GM21515 (cell line): ENCODE measurements at regions not wholly inside any gene's neighbourhood (a gene's known extent, or its start where the extent isn't known, plus 50 kb on each side); places are given as distances from the start of the nearest gene placed in this dataset.

Experiments
- ATAC-seq: cut with Tn5 transposase; IDR thresholded peaks from one replicate; pipeline ENCODE4 v1.9.1; 2021; ENCODE audit not compliant: unreplicated experiment

GRCh38 chr12:76220980-76221379 is 127.2 kb downstream of the BBS10 start:
- no peak for ATAC-seq

GRCh38 chr12:76219806-76220205 is 128.4 kb downstream of the BBS10 start:
- no peak for ATAC-seq

DNA sequence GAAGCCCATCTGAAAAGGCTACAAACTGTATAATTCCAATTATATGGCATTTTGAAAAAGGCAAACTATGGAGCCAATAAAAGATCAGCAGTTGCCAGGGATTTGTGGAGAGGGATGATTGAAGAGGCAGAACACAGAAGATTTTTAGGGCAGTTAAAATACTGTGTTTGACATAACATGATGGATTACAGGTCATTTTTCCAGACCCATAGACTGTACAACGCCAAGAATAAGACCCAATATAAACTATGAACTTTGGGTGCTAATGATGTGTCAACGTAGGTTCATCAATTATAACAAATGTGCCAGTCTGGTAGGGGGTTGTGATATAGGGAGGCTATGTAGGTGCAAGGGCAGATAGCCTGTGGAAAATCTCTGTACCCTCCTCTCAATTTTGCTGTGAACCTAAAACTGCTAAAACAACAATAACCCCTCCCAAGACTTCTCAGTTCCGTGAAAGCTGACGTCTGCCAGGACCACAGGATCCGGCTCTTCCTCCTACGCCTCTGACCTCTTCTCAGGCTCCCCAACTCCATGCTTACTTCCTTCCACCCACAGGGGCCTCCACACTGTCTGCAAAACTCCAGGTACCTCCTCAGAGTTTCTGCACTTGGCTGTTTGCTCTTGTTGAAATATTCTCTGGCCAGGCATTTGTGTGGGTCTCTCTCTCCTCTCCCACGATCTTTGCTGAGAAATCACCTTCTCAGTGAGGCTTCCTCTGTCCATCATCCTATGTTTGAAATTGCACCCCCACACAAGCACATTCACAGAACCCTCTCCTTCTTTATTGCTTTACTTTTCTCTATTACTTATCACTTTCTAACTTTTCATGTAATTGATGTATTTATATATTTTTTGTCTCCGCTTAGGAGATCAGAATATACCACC is 131.4 kb downstream of the BBS10 start:
- no peak for ATAC-seq

- no peak for ATAC-seq
These were observed 123.6 kb upstream of the NAP1L1 start for GRCh38 chr12:76208129-76208528.

GRCh38 chr12:76206677-76207072 is 122.2 kb upstream of the NAP1L1 start:
- no peak for ATAC-seq

DNA sequence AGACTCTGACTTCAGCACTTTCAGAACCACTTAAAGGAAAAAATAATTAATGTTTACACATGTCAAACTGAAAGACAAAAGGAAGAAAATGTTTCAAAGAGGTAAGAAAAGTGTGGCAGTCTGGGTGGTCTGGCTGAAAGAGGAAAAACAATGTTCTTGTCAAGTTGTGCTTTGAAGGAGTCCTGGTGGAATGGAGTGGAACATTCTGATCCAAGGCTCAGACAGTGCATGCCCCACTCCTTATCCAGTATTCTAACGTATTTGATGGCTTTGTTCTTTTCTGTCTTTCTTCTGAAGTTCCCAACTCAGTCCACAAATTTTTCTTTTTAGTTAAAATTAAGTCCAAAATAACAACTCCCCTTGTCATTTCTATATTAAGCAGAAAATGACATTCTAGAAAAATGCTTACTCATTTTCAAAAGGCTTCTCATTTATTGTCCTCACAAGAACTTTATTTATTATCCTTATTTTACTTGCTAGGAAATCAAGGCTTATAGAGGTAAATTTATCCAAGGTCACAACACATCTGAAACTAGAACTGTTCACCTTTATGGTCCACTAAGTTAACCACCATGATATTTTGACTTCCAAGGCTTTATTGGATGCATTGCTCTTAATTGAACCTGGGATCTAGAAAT is 121.7 kb upstream of the NAP1L1 start:
- no peak for ATAC-seq

GRCh38 chr12:76202621-76203020 is 118.1 kb upstream of the NAP1L1 start:
- no peak for ATAC-seq

GRCh38 chr12:76201758-76202157 is 117.3 kb upstream of the NAP1L1 start:
- no peak for ATAC-seq

- ATAC-seq = no peak
These were observed 116.8 kb upstream of the NAP1L1 start for GRCh38 chr12:76201316-76201715.

- no peak for ATAC-seq
These were observed 115.3 kb upstream of the NAP1L1 start for GRCh38 chr12:76199808-76200207.

- ATAC-seq = no peak
These were observed 114.4 kb upstream of the NAP1L1 start for GRCh38 chr12:76198839-76199238.

- no peak for ATAC-seq
These were observed 112.8 kb upstream of the NAP1L1 start for GRCh38 chr12:76197283-76197682.

DNA sequence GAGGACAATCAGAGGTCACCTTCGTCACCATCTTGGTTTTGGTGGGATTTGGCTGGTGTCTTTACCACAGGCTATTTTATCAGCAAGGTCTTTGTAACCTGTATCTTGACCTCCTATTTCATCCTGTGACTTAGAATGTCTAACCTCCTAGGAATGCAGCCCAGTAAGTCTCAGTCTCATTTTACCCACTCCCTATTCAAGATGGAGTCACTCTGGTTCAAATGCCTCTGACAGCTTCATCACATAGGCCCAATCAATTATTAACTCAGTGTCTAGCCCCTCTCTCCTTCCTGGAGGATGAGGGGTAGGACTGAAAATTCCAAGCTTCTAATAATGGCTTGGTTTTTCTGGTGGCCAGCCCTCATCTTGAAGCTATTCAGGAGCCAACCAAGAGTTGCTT is 111.4 kb upstream of the NAP1L1 start:
- ATAC-seq = no peak

DNA sequence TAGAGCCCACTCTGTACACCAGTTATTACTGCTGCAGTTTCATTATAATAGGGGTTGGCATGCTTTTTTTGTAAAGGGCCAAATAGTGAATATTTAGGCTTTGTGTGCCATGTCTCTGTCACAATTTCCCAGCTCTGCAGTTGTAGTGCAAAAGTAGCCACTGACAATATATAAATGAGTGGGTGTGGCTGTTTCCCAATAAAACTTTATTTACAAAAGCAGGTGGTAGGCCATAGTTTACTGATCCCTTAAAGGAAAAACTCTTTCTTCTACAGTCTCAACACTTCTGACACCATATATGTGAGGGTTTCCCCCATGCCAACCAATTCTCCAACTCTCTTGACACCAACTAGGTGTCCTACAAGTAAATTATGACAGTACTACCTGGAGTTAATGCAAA is 110.2 kb upstream of the NAP1L1 start:
- no peak for ATAC-seq

DNA sequence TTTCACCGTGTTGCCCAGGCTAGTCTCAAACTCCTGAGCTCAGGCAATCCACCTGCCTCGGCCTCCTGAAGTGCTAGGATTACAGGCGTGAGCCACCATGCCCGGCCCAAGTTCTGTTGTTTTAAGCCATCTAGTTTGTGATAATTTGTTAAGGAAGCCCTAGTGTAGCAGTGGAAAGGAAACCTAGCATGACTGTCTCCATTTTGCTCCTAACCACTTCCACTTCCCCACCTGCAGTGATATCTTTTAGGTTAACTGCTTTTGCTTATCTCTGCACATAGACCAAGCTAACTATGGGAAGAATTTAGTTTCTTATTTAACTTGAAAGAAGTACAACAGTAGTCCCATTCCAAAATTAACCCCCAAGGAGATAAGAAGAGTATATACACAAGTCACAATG is 109.5 kb upstream of the NAP1L1 start:
- ATAC-seq = no peak

DNA sequence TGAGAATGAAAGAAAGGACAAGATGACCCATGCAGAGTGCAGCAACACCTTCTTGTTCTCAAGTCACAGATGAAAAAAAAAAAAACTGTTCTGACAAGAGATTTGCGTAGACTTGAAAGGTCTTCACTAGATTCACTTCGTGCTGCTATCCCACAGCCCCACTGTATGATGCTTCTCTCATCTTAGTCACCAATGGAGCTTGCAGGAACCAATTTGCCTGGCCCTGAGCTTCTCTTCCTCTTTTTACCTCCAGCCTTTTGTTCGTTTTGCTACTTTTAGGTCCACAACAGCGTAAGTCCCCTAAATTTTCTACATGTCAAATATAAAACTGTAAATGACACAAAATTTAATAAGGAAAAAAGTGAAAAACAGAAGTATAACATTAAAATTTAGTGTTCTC is 107.9 kb upstream of the NAP1L1 start:
- ATAC-seq = no peak

- no peak for ATAC-seq
These were observed 105.8 kb upstream of the NAP1L1 start for GRCh38 chr12:76190299-76190698.

DNA sequence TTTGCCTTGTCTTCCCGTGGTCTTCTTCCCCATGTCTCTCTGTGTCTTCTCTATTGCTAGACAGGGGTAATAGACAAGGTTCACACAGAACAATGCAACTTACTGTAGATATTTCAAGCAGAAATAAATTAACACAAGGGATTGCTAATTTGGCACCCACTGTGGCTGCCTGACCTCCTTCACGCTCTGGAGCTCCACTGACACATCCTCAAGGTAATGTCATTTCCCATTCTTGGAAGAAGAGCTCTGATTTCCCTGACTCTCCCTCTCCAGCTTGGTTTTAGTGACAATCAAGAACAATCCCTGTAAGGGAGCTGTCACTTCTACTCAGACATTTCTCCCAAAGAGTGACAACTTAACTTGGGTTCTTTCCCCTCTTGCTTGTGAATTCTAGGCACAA is 105.4 kb upstream of the NAP1L1 start:
- ATAC-seq = no peak

DNA sequence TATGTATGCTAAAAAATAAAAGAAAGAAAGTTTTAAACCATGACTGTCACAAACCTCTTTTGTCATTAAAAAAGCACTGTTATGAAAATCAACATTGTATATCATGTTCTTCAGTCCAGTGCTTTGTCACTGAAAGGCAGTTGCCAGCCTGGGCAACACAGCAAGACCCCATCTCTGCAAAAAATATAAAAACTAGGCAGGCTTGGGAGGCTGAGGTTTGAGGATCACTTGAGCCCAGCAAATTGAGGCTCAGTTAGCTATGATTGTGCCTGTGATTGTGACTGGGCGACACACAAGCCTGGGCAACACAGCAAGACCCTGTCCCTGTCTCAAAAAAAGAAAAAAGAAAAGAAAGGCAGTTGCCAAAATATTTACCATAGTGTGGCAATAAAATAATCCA is 102.7 kb upstream of the NAP1L1 start:
- no peak for ATAC-seq

DNA sequence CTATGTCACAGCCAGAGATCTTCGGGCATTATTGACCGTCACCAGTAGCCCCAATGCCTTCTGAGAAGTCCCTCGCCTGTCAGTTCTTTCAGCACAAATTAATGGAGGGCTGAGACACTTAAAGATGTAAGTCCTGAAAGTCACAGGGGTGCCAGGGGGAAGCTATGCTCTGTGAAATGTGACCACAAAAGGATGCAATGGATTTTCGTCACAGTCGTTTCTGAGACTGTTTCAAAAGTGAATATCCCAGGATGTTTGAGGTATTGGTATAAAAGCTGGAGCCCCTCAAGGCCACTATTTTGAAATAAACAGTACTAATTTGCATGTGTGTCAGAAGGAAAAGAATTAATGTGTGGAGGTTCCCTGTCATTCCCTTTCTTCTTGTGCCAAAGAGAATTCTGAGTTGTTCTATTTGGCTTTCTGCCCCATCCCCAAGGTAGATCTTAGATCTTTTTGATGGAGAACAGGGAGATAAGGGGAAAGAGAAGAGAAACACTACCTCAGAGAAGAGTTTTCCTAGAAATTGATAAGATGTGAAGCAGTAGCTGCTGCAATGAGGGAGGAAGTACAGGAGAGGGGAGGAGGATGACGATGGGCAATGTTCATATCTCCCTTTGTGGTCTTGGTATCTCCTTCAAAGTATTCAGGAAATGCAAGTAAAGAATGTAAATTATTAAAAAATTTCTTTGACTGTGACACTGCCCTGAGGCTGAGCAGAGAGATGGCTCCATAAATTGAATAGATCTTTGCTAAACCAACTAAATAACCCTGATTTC is 101.8 kb upstream of the NAP1L1 start:
- no peak for ATAC-seq

DNA sequence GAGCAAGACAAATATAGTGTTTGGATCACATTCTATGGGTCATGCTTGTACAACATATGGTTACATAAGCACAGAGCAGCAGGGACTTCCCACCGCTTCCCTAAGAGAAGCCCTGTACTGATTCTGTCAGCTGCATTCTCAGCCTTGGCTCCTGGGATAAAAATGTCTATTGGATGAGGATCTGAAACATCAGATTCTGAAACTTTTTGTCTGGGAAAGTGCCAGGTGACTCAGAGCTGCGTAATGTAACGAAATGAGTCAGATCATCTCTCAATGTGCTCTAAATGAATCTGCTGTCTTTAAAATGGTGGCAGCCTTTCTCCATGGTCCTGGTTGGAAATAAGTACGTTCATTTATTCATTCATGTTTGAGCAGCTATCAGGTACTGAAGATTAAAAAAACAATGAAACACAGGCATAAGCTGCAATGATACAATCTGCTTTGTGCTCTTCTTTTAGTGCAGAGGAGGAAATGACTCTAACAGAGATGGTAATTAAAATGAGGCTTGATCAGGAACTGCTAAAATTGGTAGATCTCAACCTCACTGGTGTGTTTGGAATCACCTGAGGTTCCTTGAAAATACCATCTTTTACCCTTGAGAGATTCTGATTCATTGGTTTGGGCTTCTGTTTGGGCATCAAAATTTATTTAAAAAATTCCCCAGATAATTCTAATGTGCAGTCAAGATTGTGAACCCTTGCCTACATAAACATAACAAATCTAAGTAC is 99.1 kb upstream of the NAP1L1 start:
- ATAC-seq = peak; percentile 86
